H1 (cell line): ENCODE measurements at regions not wholly inside any gene's neighbourhood (a gene's known extent, or its start where the extent isn't known, plus 50 kb on each side); places are given as distances from the start of the nearest gene placed in this dataset.

Source experiments
- CEBPB ChIP-seq: IDR thresholded peaks from 2 replicates; pipeline ENCODE4 v1.6.1; 2012; ENCODE audit warnings: low read depth, low read length
- CHD2 ChIP-seq: IDR thresholded peaks from 2 replicates; pipeline ENCODE4 v1.6.1; 2012; ENCODE audit warnings: low read length, improper control_type of control experiment
- EZH2 ChIP-seq: fragments of 200-600 bp; sonication (generic); IDR thresholded peaks from 2 replicates; pipeline ENCODE4 v1.7.1; 2012; ENCODE audit warnings: low read depth, mild to moderate bottlenecking, moderate library complexity, low read length, inconsistent platforms; ENCODE audit not compliant: severe bottlenecking
- JUN ChIP-seq: IDR thresholded peaks from 2 replicates; pipeline ENCODE4 v1.6.1; 2011; ENCODE audit warnings: low read depth, mild to moderate bottlenecking, improper control_type of control experiment, low read length
- JUND ChIP-seq: IDR thresholded peaks from 2 replicates; pipeline ENCODE4 v1.6.1; 2011; ENCODE audit warnings: mild to moderate bottlenecking, improper control_type of control experiment, low read length
- POLR2AphosphoS5 ChIP-seq: IDR thresholded peaks from 2 replicates; pipeline ENCODE4 v1.6.1; 2011; ENCODE audit warnings: low read depth, low read length
- SAP30 ChIP-seq: fragments of 300-600 bp; sonication (generic); IDR thresholded peaks from 2 replicates; pipeline ENCODE4 v1.7.1; 2012; ENCODE audit warnings: low read length, moderate library complexity, mild to moderate bottlenecking, inconsistent platforms; ENCODE audit not compliant: insufficient read depth, insufficient replicate concordance
- SUZ12 ChIP-seq: fragments of 200-600 bp; sonication (generic); IDR thresholded peaks from 2 replicates; pipeline ENCODE4 v1.6.1; 2012; ENCODE audit warnings: mild to moderate bottlenecking, inconsistent platforms, low read length, moderate library complexity, mixed read lengths
- TCF12 ChIP-seq: IDR thresholded peaks from 2 replicates; pipeline ENCODE4 v1.6.1; 2011; ENCODE audit warnings: low read depth, mild to moderate bottlenecking, low read length
- TF ChIP-seq, protein P1 (sequence below), 3 experiments: IDR thresholded peaks; 1 replicate in 2 of 3; 2 replicates in 1 of 3; pipeline versions ENCODE4 v1.5.1 to v1.6.1; 2011; ENCODE audit warnings: low read length in 3 of 3, mild to moderate bottlenecking in 3 of 3, inconsistent platforms in 2 of 3, low read depth in 1 of 3, moderate library complexity in 1 of 3; ENCODE audit not compliant: insufficient read depth in 1 of 3; ENCODE audit errors: control extremely low read depth in 1 of 3
- TF ChIP-seq, protein P2 (sequence below): IDR thresholded peaks from 2 replicates; pipeline ENCODE4 v1.6.1; 2012; ENCODE audit warnings: low read length, inconsistent platforms
- TF ChIP-seq, protein P3 (sequence below): IDR thresholded peaks from 2 replicates; pipeline ENCODE4 v1.6.1; 2012; ENCODE audit warnings: inconsistent platforms

DNA sequence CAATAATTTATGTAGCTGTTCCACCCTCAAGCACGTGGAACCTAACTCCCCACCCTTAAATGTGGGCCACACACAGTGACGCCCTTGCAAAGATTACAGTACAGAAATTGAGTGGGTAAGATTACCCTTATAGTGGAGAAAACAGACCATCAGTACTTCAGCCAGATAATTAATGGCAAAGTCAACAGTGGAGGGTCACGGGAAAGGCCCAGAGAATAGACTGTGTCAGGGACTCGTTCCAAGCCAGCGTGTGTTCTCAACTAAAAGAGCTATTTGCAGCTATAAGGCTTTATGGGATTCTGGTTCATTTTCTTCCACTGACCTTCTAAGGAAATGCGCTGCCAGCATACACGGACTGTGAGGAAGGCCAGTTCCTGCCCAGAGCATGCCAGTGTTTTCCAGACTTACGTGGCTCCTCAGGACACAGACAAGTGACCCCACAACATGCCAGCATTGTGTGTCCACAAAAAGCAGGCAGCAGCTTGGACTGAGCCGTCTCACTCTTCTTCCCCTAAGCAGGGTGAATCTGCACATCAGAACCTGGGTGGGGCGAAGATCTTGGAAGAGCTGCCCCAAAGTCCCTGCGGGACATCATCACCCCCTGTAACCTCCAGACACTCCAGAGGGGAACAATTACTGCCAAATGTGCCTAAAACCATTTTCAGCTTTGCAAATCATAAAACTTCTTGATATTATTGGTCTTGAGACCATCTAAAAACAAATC is 428.5 kb downstream of the OCA2 start:
- TF ChIP-seq, protein P1, sequence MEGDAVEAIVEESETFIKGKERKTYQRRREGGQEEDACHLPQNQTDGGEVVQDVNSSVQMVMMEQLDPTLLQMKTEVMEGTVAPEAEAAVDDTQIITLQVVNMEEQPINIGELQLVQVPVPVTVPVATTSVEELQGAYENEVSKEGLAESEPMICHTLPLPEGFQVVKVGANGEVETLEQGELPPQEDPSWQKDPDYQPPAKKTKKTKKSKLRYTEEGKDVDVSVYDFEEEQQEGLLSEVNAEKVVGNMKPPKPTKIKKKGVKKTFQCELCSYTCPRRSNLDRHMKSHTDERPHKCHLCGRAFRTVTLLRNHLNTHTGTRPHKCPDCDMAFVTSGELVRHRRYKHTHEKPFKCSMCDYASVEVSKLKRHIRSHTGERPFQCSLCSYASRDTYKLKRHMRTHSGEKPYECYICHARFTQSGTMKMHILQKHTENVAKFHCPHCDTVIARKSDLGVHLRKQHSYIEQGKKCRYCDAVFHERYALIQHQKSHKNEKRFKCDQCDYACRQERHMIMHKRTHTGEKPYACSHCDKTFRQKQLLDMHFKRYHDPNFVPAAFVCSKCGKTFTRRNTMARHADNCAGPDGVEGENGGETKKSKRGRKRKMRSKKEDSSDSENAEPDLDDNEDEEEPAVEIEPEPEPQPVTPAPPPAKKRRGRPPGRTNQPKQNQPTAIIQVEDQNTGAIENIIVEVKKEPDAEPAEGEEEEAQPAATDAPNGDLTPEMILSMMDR (IDR thresholded peaks at IDR 0.05; ENCODE audit: control extremely low read depth in 1 of 3, insufficient read depth in 1 of 3, low read depth in 1 of 3, low read length in 3 of 3): no peak
- TF ChIP-seq JUND (no peak), POLR2AphosphoS5 (no peak), CHD2 (no peak), SAP30 (no peak), TCF12 (no peak), EZH2 (no peak), CEBPB (no peak), SUZ12 (no peak), JUN (no peak)
- TF ChIP-seq, protein P2, sequence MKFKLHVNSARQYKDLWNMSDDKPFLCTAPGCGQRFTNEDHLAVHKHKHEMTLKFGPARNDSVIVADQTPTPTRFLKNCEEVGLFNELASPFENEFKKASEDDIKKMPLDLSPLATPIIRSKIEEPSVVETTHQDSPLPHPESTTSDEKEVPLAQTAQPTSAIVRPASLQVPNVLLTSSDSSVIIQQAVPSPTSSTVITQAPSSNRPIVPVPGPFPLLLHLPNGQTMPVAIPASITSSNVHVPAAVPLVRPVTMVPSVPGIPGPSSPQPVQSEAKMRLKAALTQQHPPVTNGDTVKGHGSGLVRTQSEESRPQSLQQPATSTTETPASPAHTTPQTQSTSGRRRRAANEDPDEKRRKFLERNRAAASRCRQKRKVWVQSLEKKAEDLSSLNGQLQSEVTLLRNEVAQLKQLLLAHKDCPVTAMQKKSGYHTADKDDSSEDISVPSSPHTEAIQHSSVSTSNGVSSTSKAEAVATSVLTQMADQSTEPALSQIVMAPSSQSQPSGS: no peak
- TF ChIP-seq, protein P3, sequence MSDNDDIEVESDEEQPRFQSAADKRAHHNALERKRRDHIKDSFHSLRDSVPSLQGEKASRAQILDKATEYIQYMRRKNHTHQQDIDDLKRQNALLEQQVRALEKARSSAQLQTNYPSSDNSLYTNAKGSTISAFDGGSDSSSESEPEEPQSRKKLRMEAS: no peak
